ENCODE measurements at regions not wholly inside any gene's neighbourhood (a gene's known extent, or its start where the extent isn't known, plus 50 kb on each side); places are given as distances from the start of the nearest gene placed in this dataset.

DNA sequence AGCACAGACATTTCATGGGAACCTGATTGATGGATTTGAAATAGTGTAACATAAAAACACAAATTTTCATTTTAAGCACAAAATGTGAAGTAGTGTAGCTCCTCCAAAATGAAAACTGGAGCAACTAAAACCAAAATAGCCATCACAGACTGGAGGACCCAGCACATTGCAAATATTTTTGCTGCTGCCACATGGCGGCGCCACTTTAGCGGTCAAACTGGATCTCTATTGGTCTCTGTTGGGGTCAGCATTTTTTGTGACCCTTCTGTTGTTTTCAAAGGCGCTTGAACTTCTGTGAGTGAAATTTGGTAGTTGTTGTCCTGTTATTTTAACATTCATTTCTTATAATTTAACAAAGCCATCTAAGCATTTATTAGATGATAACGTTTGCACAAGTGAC, 259.9 kb downstream of the IL20RB start:
- TF ChIP-seq, protein P1, sequence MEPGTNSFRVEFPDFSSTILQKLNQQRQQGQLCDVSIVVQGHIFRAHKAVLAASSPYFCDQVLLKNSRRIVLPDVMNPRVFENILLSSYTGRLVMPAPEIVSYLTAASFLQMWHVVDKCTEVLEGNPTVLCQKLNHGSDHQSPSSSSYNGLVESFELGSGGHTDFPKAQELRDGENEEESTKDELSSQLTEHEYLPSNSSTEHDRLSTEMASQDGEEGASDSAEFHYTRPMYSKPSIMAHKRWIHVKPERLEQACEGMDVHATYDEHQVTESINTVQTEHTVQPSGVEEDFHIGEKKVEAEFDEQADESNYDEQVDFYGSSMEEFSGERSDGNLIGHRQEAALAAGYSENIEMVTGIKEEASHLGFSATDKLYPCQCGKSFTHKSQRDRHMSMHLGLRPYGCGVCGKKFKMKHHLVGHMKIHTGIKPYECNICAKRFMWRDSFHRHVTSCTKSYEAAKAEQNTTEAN (CRISPR knock-in tag; IDR thresholded peaks at IDR 0.05), result no peak
- TF ChIP-seq, protein P2, sequence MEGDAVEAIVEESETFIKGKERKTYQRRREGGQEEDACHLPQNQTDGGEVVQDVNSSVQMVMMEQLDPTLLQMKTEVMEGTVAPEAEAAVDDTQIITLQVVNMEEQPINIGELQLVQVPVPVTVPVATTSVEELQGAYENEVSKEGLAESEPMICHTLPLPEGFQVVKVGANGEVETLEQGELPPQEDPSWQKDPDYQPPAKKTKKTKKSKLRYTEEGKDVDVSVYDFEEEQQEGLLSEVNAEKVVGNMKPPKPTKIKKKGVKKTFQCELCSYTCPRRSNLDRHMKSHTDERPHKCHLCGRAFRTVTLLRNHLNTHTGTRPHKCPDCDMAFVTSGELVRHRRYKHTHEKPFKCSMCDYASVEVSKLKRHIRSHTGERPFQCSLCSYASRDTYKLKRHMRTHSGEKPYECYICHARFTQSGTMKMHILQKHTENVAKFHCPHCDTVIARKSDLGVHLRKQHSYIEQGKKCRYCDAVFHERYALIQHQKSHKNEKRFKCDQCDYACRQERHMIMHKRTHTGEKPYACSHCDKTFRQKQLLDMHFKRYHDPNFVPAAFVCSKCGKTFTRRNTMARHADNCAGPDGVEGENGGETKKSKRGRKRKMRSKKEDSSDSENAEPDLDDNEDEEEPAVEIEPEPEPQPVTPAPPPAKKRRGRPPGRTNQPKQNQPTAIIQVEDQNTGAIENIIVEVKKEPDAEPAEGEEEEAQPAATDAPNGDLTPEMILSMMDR (IDR thresholded peaks at IDR 0.05), result peak; percentile 39; the same call in 1 of the 2 replicates
- TF ChIP-seq AFF4 (CRISPR knock-in tag; IDR thresholded peaks at IDR 0.05; ENCODE audit: borderline replicate concordance), result no peak
- no peak for TF ChIP-seq NR3C1 (CRISPR knock-in tag; conservative IDR thresholded peaks at IDR 0.05; ENCODE audit: low read depth)
- TF ChIP-seq, protein P3, sequence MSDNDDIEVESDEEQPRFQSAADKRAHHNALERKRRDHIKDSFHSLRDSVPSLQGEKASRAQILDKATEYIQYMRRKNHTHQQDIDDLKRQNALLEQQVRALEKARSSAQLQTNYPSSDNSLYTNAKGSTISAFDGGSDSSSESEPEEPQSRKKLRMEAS (CRISPR knock-in tag; IDR thresholded peaks at IDR 0.05), result no peak
- no peak for TF ChIP-seq ATF2 (CRISPR knock-in tag; IDR thresholded peaks at IDR 0.05; ENCODE audit: borderline replicate concordance, low read depth)
- TF ChIP-seq NFE2L1 (CRISPR knock-in tag; IDR thresholded peaks at IDR 0.05), result no peak
- TF ChIP-seq FOXK1 (CRISPR knock-in tag; IDR thresholded peaks at IDR 0.05), result no peak
- no peak for TF ChIP-seq ZNF512 (CRISPR knock-in tag; IDR thresholded peaks at IDR 0.05; ENCODE audit: borderline replicate concordance)
- TF ChIP-seq ZNF263 (CRISPR knock-in tag; IDR thresholded peaks at IDR 0.05; ENCODE audit: low read depth), result no peak

All from WTC11 (cell line).